ENCODE measurements at regions not wholly inside any gene's neighbourhood (a gene's known extent, or its start where the extent isn't known, plus 50 kb on each side); places are given as distances from the start of the nearest gene placed in this dataset.

GRCh38 chr6:15131234-15131633, 114.6 kb upstream of the JARID2 start:
- no peaks in the 10 kb centered on the region for H3K9me3 ChIP-seq
- intact Hi-C loops (cut with DNase I; ENCODE audit: low total_unique reads) (no loop called here), in situ Hi-C loops (cut with MboI; ENCODE audit: low pct_ligation_motif_present in 1 of 4, low pct_unique_long_range_greater_than_20kb in 1 of 4, low sequenced_read_pairs in 3 of 4) (no loop called here)
- no peaks in the 10 kb centered on the region for H3K36me3 ChIP-seq
- no peak overlapping the region for H3K27ac ChIP-seq
- no peaks in the 10 kb centered on the region for H3K4me1 ChIP-seq
- TF ChIP-seq, protein P1, sequence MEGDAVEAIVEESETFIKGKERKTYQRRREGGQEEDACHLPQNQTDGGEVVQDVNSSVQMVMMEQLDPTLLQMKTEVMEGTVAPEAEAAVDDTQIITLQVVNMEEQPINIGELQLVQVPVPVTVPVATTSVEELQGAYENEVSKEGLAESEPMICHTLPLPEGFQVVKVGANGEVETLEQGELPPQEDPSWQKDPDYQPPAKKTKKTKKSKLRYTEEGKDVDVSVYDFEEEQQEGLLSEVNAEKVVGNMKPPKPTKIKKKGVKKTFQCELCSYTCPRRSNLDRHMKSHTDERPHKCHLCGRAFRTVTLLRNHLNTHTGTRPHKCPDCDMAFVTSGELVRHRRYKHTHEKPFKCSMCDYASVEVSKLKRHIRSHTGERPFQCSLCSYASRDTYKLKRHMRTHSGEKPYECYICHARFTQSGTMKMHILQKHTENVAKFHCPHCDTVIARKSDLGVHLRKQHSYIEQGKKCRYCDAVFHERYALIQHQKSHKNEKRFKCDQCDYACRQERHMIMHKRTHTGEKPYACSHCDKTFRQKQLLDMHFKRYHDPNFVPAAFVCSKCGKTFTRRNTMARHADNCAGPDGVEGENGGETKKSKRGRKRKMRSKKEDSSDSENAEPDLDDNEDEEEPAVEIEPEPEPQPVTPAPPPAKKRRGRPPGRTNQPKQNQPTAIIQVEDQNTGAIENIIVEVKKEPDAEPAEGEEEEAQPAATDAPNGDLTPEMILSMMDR (IDR thresholded peaks at IDR 0.05) = no peak
- no peak for TF ChIP-seq EP300 (IDR thresholded peaks at IDR 0.05; ENCODE audit: low read depth)
- no peak for TF ChIP-seq POLR2AphosphoS5 (IDR thresholded peaks at IDR 0.05)
- no peak for TF ChIP-seq POLR2A (IDR thresholded peaks at IDR 0.05)
- H3K4me3 ChIP-seq = no peak overlapping the region
- 94 to 100% methylated on average over 1 to 2 of the region's 2 CpGs for WGBS, 2 donors (ENCODE audit: low coverage in 1 of 2)
- no peaks in the 10 kb centered on the region for H3K27me3 ChIP-seq
- DNase-seq = no peak

- intact Hi-C loops (cut with DNase I; ENCODE audit: low total_unique reads) (no loop called here), in situ Hi-C loops (cut with MboI; ENCODE audit: low pct_ligation_motif_present in 1 of 4, low pct_unique_long_range_greater_than_20kb in 1 of 4, low sequenced_read_pairs in 3 of 4) (no loop called here)
- Histone ChIP-seq H3K4me3 (no peak overlapping the region), H3K4me1 (no peaks in the 10 kb centered on the region), H3K36me3 (no peaks in the 10 kb centered on the region), H3K27ac (no peak overlapping the region), H3K27me3 (no peaks in the 10 kb centered on the region), H3K9me3 (no peaks in the 10 kb centered on the region)
- WGBS, 2 donors (ENCODE audit: low coverage in 1 of 2) = 67 to 70% methylated on average over 2 to 7 of the region's 7 CpGs
- no peak for DNase-seq
- TF ChIP-seq, protein P1 (IDR thresholded peaks at IDR 0.05) = no peak
- TF ChIP-seq EP300 (IDR thresholded peaks at IDR 0.05; ENCODE audit: low read depth) = no peak
- TF ChIP-seq POLR2A (IDR thresholded peaks at IDR 0.05) = no peak
Observed at GRCh38 chr6:15131651-15132061, 114.2 kb upstream of the JARID2 start.

DNA sequence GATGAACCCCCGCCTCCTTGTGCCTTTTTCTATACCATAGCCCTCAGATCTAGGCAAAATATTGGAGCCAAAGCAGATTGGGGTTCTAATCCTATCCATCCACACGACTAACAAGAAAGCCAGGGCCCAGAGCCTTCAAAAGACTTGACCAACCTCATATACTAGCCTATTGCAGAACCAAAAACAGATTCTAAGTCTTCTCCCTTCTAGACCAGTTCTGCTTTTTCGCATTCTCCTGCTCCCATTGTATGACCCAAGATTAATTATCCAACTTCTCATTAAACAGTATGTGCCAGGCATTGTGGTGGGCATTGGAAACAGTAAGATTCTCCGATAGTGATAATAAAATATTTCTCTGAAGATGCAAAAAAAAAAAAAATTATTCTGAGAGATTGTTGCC, 113.7 kb upstream of the JARID2 start:
- H3K36me3 ChIP-seq = no peaks in the 10 kb centered on the region
- DNase-seq = no peak

GRCh38 chr6:15132854-15133670, 112.8 kb upstream of the JARID2 start:
- no peaks in the 10 kb centered on the region for H3K9me3 ChIP-seq
- in situ Hi-C loops (cut with MboI; ENCODE audit: low pct_ligation_motif_present in 1 of 4, low pct_unique_long_range_greater_than_20kb in 1 of 4, low sequenced_read_pairs in 3 of 4) = no loop called here
- WGBS, 2 donors (ENCODE audit: low coverage in 1 of 2) = 80 to 86% methylated on average over 7 to 8 of the region's 8 CpGs
- intact Hi-C loops (cut with DNase I; ENCODE audit: low total_unique reads) = no loop called here
- H3K36me3 ChIP-seq = no peaks in the 10 kb centered on the region
- H3K4me1 ChIP-seq = no peaks in the 10 kb centered on the region
- H3K27ac ChIP-seq = no peak overlapping the region
- H3K4me3 ChIP-seq = no peak overlapping the region
- DNase-seq = no peak
- no peaks in the 10 kb centered on the region for H3K27me3 ChIP-seq
- no peak for TF ChIP-seq POLR2A (IDR thresholded peaks at IDR 0.05)
- TF ChIP-seq POLR2AphosphoS5 (IDR thresholded peaks at IDR 0.05) = no peak
- TF ChIP-seq, protein P1 (IDR thresholded peaks at IDR 0.05) = no peak
- TF ChIP-seq EP300 (IDR thresholded peaks at IDR 0.05; ENCODE audit: low read depth) = no peak

More for the DNA sequence above, 113.7 kb upstream of the JARID2 start:
- 79 to 89% methylated on average over 3 to 4 of the region's 4 CpGs for WGBS, 2 donors (ENCODE audit: low coverage in 1 of 2)
- H3K27me3 ChIP-seq = no peaks in the 10 kb centered on the region
- no peak overlapping the region for H3K4me3 ChIP-seq
- H3K4me1 ChIP-seq = no peaks in the 10 kb centered on the region
- intact Hi-C loops (cut with DNase I; ENCODE audit: low total_unique reads) = no loop called here
- H3K27ac ChIP-seq = no peak overlapping the region
- TF ChIP-seq, protein P1 (IDR thresholded peaks at IDR 0.05) = no peak
- TF ChIP-seq EP300 (IDR thresholded peaks at IDR 0.05; ENCODE audit: low read depth) = no peak
- no peak for TF ChIP-seq POLR2A (IDR thresholded peaks at IDR 0.05)
- in situ Hi-C loops (cut with MboI; ENCODE audit: low pct_ligation_motif_present in 1 of 4, low pct_unique_long_range_greater_than_20kb in 1 of 4, low sequenced_read_pairs in 3 of 4) = no loop called here
- H3K9me3 ChIP-seq = no peaks in the 10 kb centered on the region
